ENCODE measurements at regions not wholly inside any gene's neighbourhood (a gene's known extent, or its start where the extent isn't known, plus 50 kb on each side); places are given as distances from the start of the nearest gene placed in this dataset.

GRCh38 chr4:104418286-104418685, 76.4 kb downstream of the CXXC4 start:
- no peak for DNase-seq

DNA sequence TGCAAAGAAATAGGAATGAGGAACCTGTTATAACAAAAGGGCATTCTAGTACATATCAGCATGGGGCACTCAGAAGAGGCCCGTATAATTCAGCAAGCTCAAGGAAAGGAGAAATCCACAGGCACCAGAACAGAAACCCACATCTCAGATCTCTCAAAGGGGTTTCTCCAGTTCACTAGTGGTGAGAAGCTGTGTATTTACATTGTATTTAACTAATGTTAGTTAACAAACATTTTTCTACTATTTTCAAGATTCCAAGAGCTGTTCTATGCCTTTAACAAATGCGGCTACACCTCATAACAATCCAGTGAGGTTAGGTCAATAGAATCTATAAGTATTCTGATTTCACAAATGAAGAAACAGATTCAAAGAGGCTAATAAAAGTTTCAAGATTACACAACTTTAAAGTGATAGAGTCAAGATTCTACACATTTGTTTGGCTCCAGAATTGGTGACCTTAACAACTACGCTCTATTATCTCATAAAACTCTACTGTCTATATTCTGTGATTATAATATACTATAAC, 77.3 kb downstream of the CXXC4 start:
- DNase-seq: no peak

DNA sequence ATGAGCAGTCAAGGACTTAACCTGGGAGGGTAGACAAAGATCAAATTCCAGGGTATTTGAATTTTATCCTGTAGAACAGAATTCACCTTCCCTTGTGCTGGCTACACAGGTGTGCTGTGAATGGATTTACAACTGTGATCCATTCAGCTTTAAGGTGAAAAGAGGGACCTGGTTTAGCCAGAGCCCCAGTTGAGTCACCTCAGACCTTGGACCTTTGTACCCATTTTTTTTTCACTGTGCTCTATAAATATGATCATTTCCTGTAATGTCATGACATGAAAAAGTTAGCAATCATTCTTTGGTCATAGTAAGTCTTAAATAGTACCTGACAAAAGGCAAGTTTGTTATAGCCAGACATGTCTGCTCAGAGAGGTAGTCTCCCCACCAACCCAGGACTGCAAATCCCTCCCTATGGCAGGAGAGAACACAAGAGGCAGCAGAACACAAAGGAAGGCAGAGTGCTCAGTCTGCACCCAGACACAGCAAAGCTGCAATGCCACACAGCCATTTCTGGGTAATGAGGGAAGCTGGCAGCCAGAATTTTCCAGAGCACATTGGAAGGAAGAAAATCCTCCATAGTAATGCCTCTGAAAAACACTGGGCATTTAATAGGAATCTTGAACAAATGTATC, 77.9 kb downstream of the CXXC4 start:
- no peak for DNase-seq

GRCh38 chr4:104413487-104413886, 81.2 kb downstream of the CXXC4 start:
- DNase-seq: no peak

- no peak for DNase-seq
Observed at GRCh38 chr4:104412344-104412743, 82.3 kb downstream of the CXXC4 start.

DNA sequence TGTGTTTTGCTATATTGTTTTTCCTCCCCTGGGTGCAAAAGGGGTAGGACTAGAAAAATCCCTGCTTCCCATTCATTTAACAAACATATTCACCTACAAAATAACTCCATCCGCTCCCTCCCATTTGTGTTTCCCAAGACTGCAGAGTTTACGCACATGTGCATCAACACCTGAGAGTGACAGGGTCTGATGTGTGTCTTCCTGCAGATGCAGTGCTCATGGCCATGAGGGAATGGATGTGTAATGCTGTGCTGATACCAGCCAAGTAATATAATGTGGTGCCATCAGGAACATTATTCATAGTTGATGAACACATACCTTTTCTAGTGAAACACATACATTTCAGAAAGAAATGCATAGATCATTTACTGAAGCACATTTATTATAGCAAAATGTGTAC, 83.2 kb downstream of the CXXC4 start:
- DNase-seq: no peak

DNA sequence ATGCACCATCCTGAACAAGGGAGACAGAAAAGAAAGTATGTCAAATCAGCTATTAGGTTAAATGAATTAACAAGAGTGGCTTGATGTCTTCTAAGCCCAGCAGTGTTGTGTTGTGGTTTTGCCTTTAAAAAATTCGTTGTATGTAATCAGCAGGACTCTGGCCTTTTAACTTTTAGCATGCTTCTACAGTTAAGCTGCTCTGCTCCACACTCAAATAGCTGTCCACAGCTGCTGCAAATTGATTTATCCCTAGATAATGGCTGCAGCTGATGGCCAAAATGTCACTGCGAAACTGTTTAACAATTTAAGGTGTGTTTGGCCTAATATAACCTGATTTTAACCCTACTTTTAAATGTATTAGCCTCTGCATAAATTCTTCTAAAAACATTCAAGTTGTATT, 85.8 kb downstream of the CXXC4 start:
- no peak for DNase-seq

- no peak for DNase-seq
Observed at GRCh38 chr4:104404361-104404760, 90.3 kb downstream of the CXXC4 start.

DNA sequence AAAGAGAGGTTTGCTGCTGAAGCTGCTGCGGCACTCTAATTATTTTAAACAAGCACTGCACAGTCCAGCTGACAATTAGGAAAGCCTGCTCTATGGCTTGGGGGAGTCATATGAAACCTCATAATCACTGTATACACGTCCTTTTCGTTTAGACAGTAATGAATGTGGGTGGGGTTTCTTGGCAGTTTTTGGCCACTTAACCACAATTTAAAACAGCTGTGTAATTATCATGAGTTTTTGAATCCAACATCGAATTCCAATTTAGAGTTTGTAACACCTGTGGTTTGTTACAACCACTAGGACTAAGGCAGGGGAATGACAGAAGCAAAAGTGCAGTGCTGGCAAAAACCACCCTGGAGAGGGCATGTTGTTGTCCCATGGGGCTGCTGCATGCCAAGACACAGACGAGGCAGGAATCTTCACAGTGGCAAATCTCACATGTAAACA, 99.5 kb downstream of the CXXC4 start:
- no peak for DNase-seq

GRCh38 chr4:104394406-104395167, 100.1 kb downstream of the CXXC4 start:
- no peak for DNase-seq

DNA sequence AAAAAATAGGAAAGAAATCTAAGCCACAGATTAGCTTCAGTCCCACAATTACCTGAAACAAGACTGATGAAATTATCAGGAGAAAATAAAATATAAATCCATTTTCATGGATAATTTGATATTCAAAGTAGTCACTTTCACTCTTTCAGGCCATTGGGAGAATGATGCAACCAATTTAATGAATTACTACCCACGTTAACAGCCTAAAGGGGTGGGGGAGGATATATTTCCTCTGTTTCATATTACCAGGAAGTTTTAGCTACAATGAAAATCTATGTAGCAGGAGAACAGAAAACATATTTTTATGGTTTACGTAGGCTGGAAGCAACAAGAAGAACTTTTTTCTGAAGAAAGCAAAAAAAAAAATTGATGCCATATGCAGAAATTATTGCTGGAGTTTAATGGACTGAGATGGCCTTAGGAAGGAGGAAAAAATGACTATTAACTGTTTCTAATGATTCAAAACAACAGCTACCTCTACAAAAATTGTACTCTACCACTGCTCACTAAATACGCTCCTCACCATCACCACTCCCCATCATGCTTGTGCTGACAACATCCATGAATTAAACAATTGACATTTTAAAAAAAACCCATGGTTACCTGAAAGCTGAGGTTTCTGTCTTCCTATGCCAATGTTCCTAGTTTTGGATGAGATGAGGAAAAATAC, 100.9 kb downstream of the CXXC4 start:
- no peak for DNase-seq

DNA sequence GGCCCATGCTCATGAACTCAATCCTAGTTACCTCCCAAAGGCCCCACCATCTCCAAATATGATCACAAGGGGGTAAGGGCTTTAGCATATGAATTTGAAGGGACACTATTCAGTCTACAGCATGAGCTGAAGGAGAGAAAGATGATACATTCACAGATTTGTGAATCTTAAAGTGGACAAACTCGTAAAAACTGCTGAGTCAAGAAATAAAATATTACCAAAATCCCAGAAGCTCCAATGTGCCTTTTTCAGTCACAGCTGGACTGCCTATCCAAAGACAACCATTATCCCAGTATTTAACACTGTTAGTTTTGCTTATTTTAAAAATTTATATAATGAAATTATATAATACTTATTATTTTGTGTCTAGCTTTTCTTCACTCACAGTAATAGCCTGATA, 109.0 kb downstream of the CXXC4 start:
- no peak for DNase-seq

DNA sequence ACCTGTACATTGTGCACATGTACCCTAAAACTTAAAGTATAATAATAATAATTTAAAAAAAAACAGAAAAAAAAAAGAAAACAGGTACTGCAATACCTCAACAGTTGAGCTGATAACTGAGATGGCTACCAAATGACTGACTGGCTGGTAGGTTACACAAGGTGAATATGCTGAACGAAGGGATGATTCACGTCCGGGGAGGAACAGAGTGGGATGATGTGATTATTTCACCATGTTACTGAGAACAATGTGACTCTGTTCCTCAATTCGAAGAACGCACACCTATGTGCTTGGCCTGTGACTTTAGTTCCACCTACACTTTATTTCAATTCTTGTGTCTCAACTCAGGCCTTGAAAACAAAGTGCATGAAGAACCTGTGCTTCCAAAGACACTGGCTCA, 111.7 kb downstream of the CXXC4 start:
- no peak for DNase-seq

GRCh38 chr4:104381729-104382128, 113.0 kb downstream of the CXXC4 start:
- DNase-seq: no peak

- DNase-seq: no peak
Observed at GRCh38 chr4:104365618-104366017, 129.1 kb downstream of the CXXC4 start.

- DNase-seq: no peak
Observed at GRCh38 chr4:104353481-104353880, 141.2 kb downstream of the CXXC4 start.

DNA sequence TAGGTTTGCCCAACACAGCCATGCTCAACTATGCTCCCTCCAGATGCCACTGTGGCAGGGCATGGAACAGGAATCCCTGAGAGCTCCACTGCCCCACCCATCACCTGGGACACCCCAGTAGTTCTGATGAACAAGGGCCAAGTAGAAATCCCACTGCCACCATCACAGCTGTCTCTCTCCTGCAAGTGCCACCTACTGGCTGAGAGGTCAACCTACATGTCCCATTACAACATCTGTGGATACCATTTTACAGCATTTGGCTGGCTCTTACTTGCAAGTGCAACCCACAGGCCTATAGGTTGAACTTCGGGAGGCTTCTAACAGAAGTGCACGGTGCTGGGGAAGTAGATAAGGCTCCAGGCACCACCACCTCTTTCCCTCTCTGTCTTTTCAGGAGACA, 142.5 kb downstream of the CXXC4 start:
- no peak for DNase-seq

GRCh38 chr4:104351706-104352105, 143.0 kb downstream of the CXXC4 start:
- no peak for DNase-seq

- no peak for DNase-seq
Observed at GRCh38 chr4:104345598-104346242, 149.0 kb downstream of the CXXC4 start.

GRCh38 chr4:104344342-104344980, 150.2 kb downstream of the CXXC4 start:
- no peak for DNase-seq

DNA sequence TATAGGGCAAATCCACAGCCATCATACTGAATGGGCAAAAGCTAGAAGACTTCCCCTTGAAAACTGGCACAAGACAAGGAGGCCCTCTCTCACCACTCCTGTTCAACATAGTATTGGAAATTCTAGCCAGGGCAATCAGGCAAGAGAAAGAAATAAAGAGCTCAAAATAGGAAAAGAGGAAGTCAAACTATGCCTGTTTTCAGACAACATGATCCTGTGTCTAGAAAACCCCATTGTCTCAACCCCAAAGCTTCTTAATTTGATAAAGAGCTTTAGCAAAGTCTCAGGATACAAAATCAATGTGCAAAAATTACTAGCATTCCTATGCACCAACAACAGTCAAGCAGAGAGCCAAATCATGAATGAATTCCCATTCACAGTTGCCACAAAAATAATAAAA, 160.3 kb downstream of the CXXC4 start:
- DNase-seq: no peak

GRCh38 chr4:104330125-104330905, 164.4 kb downstream of the CXXC4 start:
- DNase-seq: no peak

Data from hindlimb muscle (tissue), 1 donor.